ENCODE measurements at regions not wholly inside any gene's neighbourhood (a gene's known extent, or its start where the extent isn't known, plus 50 kb on each side); places are given as distances from the start of the nearest gene placed in this dataset.

- Mint-ChIP-seq H3K27me3 (ENCODE audit: low read depth) (peaks cover 4% of the 10 kb centered on the region), H3K9me3 (peaks cover 6% of the 10 kb centered on the region), H3K27ac (no peak overlapping the region), H3K36me3 (ENCODE audit: low read depth) (no peaks in the 10 kb centered on the region), H3K4me1 (no peaks in the 10 kb centered on the region), H3K4me3 (no peak overlapping the region)
- no peak for TF ChIP-seq CTCF (IDR thresholded peaks at IDR 0.05; ENCODE audit: unreplicated experiment in 3 of 3)
Measured at GRCh38 chr2:145551686-145552085, 1031.8 kb upstream of the ZEB2 start.

- Mint-ChIP-seq H3K9me3 (peaks cover 18% of the 10 kb centered on the region), H3K36me3 (ENCODE audit: low read depth) (no peaks in the 10 kb centered on the region), H3K27me3 (ENCODE audit: low read depth) (no peaks in the 10 kb centered on the region), H3K27ac (no peak overlapping the region), H3K4me1 (no peaks in the 10 kb centered on the region), H3K4me3 (no peak overlapping the region)
- no peak for TF ChIP-seq CTCF (IDR thresholded peaks at IDR 0.05; ENCODE audit: unreplicated experiment in 3 of 3)
Measured at GRCh38 chr2:145548479-145548878, 1028.6 kb upstream of the ZEB2 start.

GRCh38 chr2:145547620-145548019, 1027.7 kb upstream of the ZEB2 start:
- Mint-ChIP-seq H3K27me3 (ENCODE audit: low read depth) (no peaks in the 10 kb centered on the region), H3K27ac (no peak overlapping the region), H3K4me1 (no peaks in the 10 kb centered on the region), H3K36me3 (ENCODE audit: low read depth) (no peaks in the 10 kb centered on the region), H3K9me3 (peaks cover 25% of the 10 kb centered on the region), H3K4me3 (no peak overlapping the region)
- TF ChIP-seq CTCF (IDR thresholded peaks at IDR 0.05; ENCODE audit: unreplicated experiment in 3 of 3), result no peak

- no peak for TF ChIP-seq CTCF (IDR thresholded peaks at IDR 0.05; ENCODE audit: unreplicated experiment in 3 of 3)
- H3K4me3 Mint-ChIP-seq, result no peak overlapping the region
- H3K27ac Mint-ChIP-seq, result no peak overlapping the region
- no peaks in the 10 kb centered on the region for H3K4me1 Mint-ChIP-seq
- H3K36me3 Mint-ChIP-seq (ENCODE audit: low read depth), result no peaks in the 10 kb centered on the region
- no peaks in the 10 kb centered on the region for H3K27me3 Mint-ChIP-seq (ENCODE audit: low read depth)
- H3K9me3 Mint-ChIP-seq, result peaks cover 29% of the 10 kb centered on the region
Measured at GRCh38 chr2:145546091-145546490, 1026.2 kb upstream of the ZEB2 start.

GRCh38 chr2:145543856-145544255, 1023.9 kb upstream of the ZEB2 start:
- TF ChIP-seq CTCF (IDR thresholded peaks at IDR 0.05; ENCODE audit: unreplicated experiment in 3 of 3), result no peak
- no peak overlapping the region for H3K4me3 Mint-ChIP-seq
- no peak overlapping the region for H3K27ac Mint-ChIP-seq
- H3K9me3 Mint-ChIP-seq, result peaks cover 29% of the 10 kb centered on the region
- no peaks in the 10 kb centered on the region for H3K27me3 Mint-ChIP-seq (ENCODE audit: low read depth)
- no peaks in the 10 kb centered on the region for H3K36me3 Mint-ChIP-seq (ENCODE audit: low read depth)
- H3K4me1 Mint-ChIP-seq, result peaks cover 3% of the 10 kb centered on the region

- Mint-ChIP-seq H3K27ac (no peak overlapping the region), H3K36me3 (ENCODE audit: low read depth) (no peaks in the 10 kb centered on the region), H3K27me3 (ENCODE audit: low read depth) (no peaks in the 10 kb centered on the region), H3K9me3 (peaks cover 29% of the 10 kb centered on the region), H3K4me3 (no peak overlapping the region), H3K4me1 (peaks cover 3% of the 10 kb centered on the region)
- no peak for TF ChIP-seq CTCF (IDR thresholded peaks at IDR 0.05; ENCODE audit: unreplicated experiment in 3 of 3)
Measured at GRCh38 chr2:145543155-145543554, 1023.2 kb upstream of the ZEB2 start.
